HS-5 (cell line): ENCODE measurements at regions not wholly inside any gene's neighbourhood (a gene's known extent, or its start where the extent isn't known, plus 50 kb on each side); places are given as distances from the start of the nearest gene placed in this dataset.

Experiments
- DNase-seq: peaks from one replicate; pipeline ENCODE4 v3.0.0-alpha.2; 2012; ENCODE audit warnings: low read depth

DNA sequence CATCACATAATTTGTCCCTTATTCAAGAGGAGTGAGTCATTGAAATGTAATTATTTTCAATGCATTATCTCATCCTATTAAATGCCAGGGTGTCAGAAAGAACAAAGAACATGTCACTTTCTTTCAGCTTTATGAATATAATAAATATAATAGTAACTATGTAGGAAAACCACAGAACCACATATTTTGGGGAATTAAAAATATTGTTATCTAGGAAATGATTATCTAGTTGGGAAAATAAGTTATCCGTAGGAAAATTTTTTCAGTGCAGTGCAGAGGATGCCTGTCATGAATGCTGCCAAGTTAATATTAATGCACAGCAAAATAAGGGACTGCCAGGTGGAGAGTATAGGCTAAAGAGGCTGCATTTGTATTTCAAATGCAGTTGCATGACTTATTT is 844.8 kb downstream of the MAT2B start:
- DNase-seq: no peak

DNA sequence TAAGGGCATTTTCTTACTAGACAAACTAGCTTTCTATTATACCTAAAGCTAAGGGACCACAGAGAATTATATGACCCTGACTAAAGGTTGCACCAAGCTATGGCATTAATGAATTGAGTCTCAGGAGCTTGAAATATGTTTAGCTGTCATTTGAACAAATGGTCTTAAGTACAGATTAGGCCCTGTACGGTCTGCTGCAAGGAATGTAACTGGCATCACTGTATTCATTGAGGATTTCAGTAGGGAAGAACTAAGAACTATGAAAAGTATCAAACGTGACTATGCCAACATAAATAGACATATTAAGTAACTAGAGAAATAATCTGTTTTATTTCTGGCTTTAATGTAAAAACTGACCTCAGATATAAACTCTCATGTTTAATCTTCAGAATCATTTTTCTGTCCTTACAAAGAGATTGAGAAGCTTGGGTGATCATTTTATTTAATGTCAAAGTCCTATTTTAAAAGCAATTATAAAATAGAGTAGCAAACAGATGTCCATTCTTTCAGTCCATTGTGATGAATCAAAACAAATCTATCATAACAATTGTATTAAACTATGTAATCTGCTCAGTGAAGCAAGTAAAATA is 845.9 kb downstream of the MAT2B start:
- no peak for DNase-seq

DNA sequence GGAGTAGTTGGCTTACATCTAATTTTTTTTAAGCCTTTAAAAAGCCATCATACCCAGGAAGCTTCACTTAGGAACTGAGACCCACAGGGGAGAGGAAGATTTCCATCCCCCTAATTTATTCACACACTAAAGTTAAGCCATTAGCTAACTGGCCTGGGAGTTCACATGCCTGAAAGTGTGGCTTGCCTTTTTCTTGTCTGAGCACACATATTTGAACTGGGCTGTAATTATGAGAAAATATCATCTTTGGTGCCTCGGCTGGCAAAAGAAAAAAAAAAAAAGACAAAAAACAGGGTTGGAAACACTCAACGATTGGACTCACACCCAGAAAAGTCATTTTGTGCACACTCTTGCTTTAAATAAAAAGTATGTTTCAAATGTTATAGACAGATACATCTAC is 847.3 kb downstream of the MAT2B start:
- DNase-seq: no peak

GRCh38 chr5:164353155-164353554 is 847.7 kb downstream of the MAT2B start:
- no peak for DNase-seq

- DNase-seq: no peak
Observed at GRCh38 chr5:164354139-164354751, 848.8 kb downstream of the MAT2B start.

DNA sequence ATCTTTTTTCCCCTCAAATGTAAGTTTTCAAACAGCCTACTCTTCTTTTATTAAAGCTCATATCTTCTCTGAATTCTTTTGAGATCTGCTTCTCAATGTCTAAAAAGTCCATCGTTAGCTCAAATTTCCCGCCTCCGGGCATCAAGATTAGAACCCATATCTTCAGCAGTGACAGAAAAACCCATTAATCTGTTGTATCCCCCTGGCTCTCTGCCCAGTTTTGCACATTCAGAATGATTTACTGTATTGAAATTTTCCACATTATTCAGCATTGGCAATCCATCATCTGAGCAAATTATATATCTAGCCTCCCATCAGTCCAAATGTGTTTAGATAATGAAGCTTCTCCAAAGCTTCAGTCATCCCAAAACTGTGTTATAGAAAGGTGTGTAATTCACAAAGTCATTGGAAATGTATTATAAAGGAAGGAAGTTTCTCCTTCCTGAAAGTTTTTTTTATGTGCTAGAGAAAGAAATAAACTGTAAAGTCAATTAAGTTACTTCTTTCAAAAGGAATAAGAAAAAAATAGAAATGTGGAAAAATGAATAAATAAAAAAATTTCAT is 849.9 kb downstream of the MAT2B start:
- DNase-seq: no peak

GRCh38 chr5:164356790-164357189 is 851.4 kb downstream of the MAT2B start:
- DNase-seq: no peak

- no peak for DNase-seq
Observed at GRCh38 chr5:164357395-164358033, 852.1 kb downstream of the MAT2B start.

- DNase-seq: no peak
Observed at GRCh38 chr5:164358531-164359259, 853.3 kb downstream of the MAT2B start.

DNA sequence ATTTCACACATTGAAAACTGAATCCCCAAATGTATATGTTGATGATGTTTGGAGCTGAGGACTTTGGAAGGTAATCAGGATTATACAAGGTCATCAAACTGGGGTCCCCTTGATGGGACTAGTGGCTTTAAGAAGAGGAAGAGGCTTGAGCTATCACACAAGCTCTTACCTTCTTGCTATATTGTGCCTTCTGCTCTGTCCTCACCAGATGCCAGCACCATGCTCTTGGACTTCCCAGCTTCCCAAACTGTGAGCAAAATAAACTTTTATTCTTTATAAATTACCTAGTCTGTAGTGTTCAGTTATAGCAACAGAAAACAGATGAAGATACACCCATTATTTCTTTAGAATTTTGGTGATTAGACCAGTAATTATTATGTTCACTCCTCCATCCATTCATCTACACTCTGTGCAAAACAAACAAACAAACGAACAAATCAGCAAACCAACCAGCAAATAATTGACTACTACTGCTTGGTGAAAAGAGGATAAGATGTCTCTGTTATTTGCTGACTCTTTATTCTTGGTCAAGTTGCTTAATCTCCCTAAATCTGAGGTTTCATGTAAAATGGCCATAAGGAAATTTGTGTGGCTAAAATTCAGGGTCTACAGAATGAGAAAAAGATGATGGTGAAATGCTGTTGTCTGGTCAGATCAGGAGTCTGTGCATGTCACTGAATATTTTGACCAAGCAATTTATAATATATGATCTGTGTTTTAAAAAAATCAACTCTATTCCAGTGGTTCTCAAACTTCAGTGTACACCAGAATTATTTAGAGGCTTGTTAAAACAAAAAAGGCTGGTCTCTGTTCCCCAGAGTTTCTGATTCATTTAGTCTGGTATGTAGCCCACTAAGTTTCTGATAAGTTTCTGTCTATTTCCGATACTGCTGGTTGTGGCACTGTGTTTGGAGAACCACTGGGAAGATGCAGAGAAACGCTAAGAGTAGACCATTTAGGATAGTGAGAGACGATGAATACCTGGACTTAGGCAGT is 854.1 kb downstream of the MAT2B start:
- DNase-seq: no peak

- DNase-seq: no peak
Observed at GRCh38 chr5:164360589-164360988, 855.2 kb downstream of the MAT2B start.

- no peak for DNase-seq
Observed at GRCh38 chr5:164361986-164362385, 856.6 kb downstream of the MAT2B start.

DNA sequence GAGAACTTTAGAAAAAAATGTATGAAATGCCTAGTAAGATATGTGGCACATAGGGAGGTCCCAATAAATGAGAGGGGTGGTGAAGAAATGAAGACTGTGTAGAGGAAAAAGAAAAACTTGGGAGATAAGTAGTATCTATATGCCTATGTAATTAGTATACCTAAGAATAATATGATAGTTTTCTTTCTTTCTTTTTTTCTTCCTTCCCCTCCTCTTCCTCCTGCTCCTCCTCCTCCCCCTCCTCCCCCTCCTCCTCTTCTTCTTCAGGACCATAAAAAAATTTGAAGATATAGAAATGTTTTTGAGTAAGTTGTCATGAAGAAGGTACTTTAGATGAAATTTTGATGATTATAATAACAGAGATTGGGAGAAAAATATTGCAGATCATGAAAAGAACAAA is 857.4 kb downstream of the MAT2B start:
- no peak for DNase-seq

DNA sequence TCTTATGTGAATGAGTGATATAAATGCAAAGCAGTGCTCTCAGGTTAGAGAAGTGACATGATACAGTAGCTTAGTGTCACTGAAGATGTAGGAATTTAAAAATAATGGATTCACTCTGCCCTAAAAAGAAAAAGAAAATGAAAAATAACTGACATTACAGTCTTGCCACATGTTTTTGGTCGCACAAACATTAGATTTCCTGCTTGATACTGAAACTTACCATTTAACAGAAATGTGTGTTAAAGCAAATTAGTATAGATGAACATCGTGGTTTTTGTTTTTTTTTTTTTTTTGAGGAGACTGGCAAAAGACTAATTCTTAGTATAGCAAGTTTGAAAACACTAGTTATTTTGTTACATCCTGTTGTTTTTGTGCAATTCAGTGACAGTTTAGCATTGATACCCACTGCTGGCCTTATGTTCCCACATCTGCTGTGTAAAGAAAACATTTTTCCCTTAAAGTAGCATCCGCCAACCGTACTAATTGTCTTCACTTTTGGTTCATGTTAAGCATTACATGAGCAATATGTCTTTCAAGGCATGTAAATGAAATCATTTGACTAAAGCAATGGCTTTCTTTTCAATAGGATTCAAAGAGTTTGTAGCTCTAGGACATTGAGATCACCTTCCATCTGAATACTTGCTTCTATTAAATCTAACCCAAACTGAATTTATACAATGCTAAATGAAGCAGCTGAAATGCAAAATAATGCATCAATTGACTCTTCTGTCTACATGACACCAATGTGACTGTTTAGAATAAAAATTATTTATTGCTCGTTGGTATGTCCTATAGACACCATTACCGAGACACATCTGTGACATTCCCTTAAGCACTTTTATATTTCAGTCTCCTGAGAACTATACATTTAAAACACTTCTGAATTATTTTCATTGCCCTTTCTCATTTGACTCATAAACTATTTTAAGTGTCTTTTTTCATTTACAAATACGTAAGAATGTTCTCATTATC is 859.1 kb downstream of the MAT2B start:
- DNase-seq: no peak

- DNase-seq: no peak
Observed at GRCh38 chr5:164370841-164371240, 865.4 kb downstream of the MAT2B start.

- no peak for DNase-seq
Observed at GRCh38 chr5:164372892-164373291, 867.5 kb downstream of the MAT2B start.

DNA sequence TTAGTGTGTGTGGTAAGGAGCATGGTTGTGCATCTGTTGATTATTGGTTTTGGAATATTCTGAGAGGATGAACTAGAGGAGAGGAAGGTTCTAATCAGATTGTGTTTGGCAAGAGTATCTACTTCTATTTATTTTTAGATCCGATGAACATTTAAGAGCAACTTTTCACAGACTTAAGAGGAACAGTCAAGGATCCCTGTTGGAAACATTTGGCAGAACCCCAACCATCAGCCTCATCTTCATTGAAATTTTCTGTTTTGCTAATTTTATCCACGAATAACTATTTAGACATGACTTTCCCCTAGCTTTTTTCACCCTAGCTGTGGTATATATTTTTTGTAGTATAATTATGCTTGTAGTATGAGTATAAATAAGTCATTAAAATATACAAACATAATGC is 868.5 kb downstream of the MAT2B start:
- no peak for DNase-seq

GRCh38 chr5:164375051-164375450 is 869.6 kb downstream of the MAT2B start:
- DNase-seq: no peak

DNA sequence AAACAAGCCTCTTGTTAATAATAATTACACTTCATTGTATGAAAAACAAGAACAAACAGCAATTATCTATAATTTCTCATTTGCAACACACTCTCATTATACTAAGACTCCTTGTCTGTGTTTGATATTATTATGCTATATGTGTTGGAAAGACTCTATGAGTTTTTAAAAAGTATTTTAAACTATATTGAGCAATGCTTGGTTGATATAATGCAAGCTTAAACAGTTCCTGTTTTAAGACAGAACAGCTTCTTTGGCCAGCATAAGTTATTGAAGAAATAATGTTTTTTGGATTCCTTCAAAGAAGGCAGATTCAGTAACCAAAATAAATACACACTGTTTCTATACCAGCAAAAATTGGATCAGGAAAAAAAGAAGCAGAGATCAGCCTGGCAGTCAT is 871.4 kb downstream of the MAT2B start:
- no peak for DNase-seq

GRCh38 chr5:164377746-164378145 is 872.3 kb downstream of the MAT2B start:
- no peak for DNase-seq
